Thyroid gland (tissue), 4 donors: ENCODE measurements at regions not wholly inside any gene's neighbourhood (a gene's known extent, or its start where the extent isn't known, plus 50 kb on each side); places are given as distances from the start of the nearest gene placed in this dataset.

Source experiments
- CTCF ChIP-seq, 6 experiments: fragments of 200-600 bp in 3 of 6; fragments of 450-650 bp in 3 of 6; sonication (generic) in 3 of 6; IDR thresholded peaks; one replicate each; pipeline ENCODE4 v1.5.1; 2016 to 2019; ENCODE audit warnings: antibody characterized with exemption in 6 of 6, mild to moderate bottlenecking in 2 of 6, inconsistent platforms in 1 of 6, moderate library complexity in 1 of 6
- POLR2A ChIP-seq, 2 donors: fragments of 450-650 bp; IDR thresholded peaks; one replicate each; pipeline ENCODE4 v1.6.1; 2017; ENCODE audit warnings: antibody characterized with exemption in 2 of 2, mild to moderate bottlenecking in 2 of 2, moderate library complexity in 1 of 2

DNA sequence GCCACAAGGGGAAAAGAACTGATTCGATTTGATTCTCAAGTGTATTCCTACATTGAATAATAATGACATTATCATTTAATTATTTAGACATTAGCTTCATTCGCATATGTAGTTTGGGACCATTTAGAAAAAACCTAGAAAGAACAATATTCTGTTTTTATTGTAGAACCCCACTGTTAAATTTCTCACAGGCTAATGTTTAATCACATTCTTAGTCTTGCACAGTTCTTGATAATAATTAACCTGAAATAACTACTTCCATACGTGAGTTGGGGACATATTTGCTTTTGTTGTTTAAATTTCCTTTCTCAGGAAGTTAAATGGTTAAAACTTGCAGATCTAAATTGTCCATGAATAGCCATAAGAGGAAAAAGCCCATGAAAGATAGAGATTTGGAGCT lies 275.2 kb downstream of the TFAP2B start:
- TF ChIP-seq CTCF (IDR thresholded peaks at IDR 0.05) (no peak), POLR2A (IDR thresholded peaks at IDR 0.05) (no peak)
